Endothelial cell of umbilical vein (primary cell): ENCODE measurements at regions not wholly inside any gene's neighbourhood (a gene's known extent, or its start where the extent isn't known, plus 50 kb on each side); places are given as distances from the start of the nearest gene placed in this dataset.

ENCODE experiments used
- BruUV-seq: library from RNA; stranded (reverse); fragments of 400-500 nt; replicated peaks from 2 replicates; lab custom pipeline; 2021; lab: Mats Ljungman, UMichigan
- CTCF ChIA-PET: fragments of 300-600, 350-600 bp; sonication (Branson Sonifier 250); formaldehyde crosslinking; loops from one replicate; lab custom pipeline; 2021; ENCODE audit warnings: antibody characterized with exemption, inconsistent platforms; lab: Charles Lee
- POLR2A ChIA-PET: fragments of 300-600, 350-600 bp; sonication (Branson Sonifier 250); formaldehyde crosslinking; loops from one replicate; lab custom pipeline; 2021; ENCODE audit warnings: antibody characterized with exemption, inconsistent platforms; lab: Charles Lee
- DNase-seq: peaks from one replicate; pipeline ENCODE4 v3.0.0-alpha.2; 2011; ENCODE audit warnings: low read depth, low spot score
- FAIRE-seq: peaks from 2 replicates; lab custom pipeline; 2011; peaks lifted over from hg19 to GRCh38; lab: Jason Lieb, UNC
- H2AFZ ChIP-seq: 2 replicates; pipeline ENCODE4 v1.6.0; 2012; ENCODE audit warnings: low read depth, low read length, control low read depth, inconsistent platforms
- H3K27ac ChIP-seq: 2 replicates; pipeline ENCODE4 v1.5.1; 2011; ENCODE audit warnings: low read depth, mild to moderate bottlenecking, control low read depth, low read length, moderate library complexity; ENCODE audit not compliant: insufficient read depth
- H3K27me3 ChIP-seq, 2 experiments: 2 replicates each; pipeline versions ENCODE4 v1.6.0 to v1.6.1; 2011; ENCODE audit warnings: low read length in 2 of 2, mixed read lengths in 1 of 2; ENCODE audit not compliant: control insufficient read depth in 2 of 2, insufficient read depth in 2 of 2
- H3K36me3 ChIP-seq, 2 experiments: 2 replicates in 1 of 2; 3 replicates in 1 of 2; pipeline ENCODE4 v1.5.1; 2011; ENCODE audit warnings: low read length in 2 of 2, mild to moderate bottlenecking in 1 of 2, moderate library complexity in 1 of 2; ENCODE audit not compliant: control insufficient read depth in 2 of 2, insufficient read depth in 2 of 2; ENCODE audit errors: extremely low read depth in 1 of 2
- H3K4me1 ChIP-seq: 3 replicates; pipeline ENCODE4 v1.5.1; 2011; ENCODE audit warnings: mild to moderate bottlenecking, low read length; ENCODE audit not compliant: control insufficient read depth, insufficient read depth; ENCODE audit errors: extremely low read depth
- H3K4me2 ChIP-seq: 2 replicates; pipeline ENCODE4 v1.6.1; 2011; ENCODE audit warnings: low read length, control low read depth, mixed read lengths; ENCODE audit not compliant: insufficient read depth
- H3K4me3 ChIP-seq, 3 experiments: fragments of 200-600 bp in 1 of 3; sonication (generic), shearing (Covaris generic) in 1 of 3; replicated peaks in 1 of 3; 2 replicates each; pipeline ENCODE4 v1.5.1; 2011 to 2016; ENCODE audit warnings: control low read depth in 3 of 3, low read length in 3 of 3, mild to moderate bottlenecking in 2 of 3, inconsistent platforms in 1 of 3, low read depth in 1 of 3, moderate library complexity in 1 of 3; ENCODE audit not compliant: insufficient read depth in 1 of 3
- H3K79me2 ChIP-seq: 2 replicates; pipeline ENCODE4 v1.6.0; 2012; ENCODE audit warnings: low read length, inconsistent platforms; ENCODE audit not compliant: control insufficient read depth, insufficient read depth
- H3K9ac ChIP-seq: replicated peaks from 2 replicates; pipeline ENCODE3; 2011; ENCODE audit warnings: low read length, control low read depth; ENCODE audit not compliant: insufficient read depth; ENCODE audit errors: extremely low read depth
- H3K9me1 ChIP-seq: replicated peaks from 3 replicates; pipeline ENCODE4 v1.6.0; 2011; ENCODE audit warnings: mild to moderate bottlenecking, low read length; ENCODE audit not compliant: control insufficient read depth, insufficient read depth; ENCODE audit errors: extremely low read depth
- H3K9me3 ChIP-seq: replicated peaks from 2 replicates; pipeline ENCODE4 v1.5.1; 2012; ENCODE audit warnings: low read length, inconsistent platforms; ENCODE audit not compliant: control insufficient read depth, insufficient read depth
- H4K20me1 ChIP-seq: replicated peaks from 2 replicates; pipeline ENCODE3; 2011; ENCODE audit warnings: mild to moderate bottlenecking, low read length; ENCODE audit not compliant: control insufficient read depth, insufficient read depth; ENCODE audit errors: extremely low read depth
- EZH2 ChIP-seq: IDR thresholded peaks from 2 replicates; pipeline ENCODE4 v1.6.1; 2012; ENCODE audit warnings: borderline replicate concordance, low read depth, mild to moderate bottlenecking, moderate library complexity, low read length, inconsistent platforms; ENCODE audit not compliant: severe bottlenecking
- FOS ChIP-seq: IDR thresholded peaks from 2 replicates; pipeline ENCODE4 v1.6.1; 2011; ENCODE audit warnings: mild to moderate bottlenecking, low read length, moderate library complexity, borderline replicate concordance; ENCODE audit not compliant: insufficient read depth
- GATA2 ChIP-seq: IDR thresholded peaks from 2 replicates; pipeline ENCODE4 v1.7.0; 2011; ENCODE audit warnings: low read depth, mild to moderate bottlenecking, moderate library complexity, mixed read lengths, low read length; ENCODE audit not compliant: insufficient read length, insufficient read depth
- JUN ChIP-seq: IDR thresholded peaks from 2 replicates; pipeline ENCODE4 v1.6.1; 2011; ENCODE audit warnings: borderline replicate concordance, low read depth; ENCODE audit not compliant: insufficient read length, insufficient read depth
- MYC ChIP-seq: IDR thresholded peaks from one replicate; pipeline ENCODE4 v1.6.1; 2011; ENCODE audit warnings: mild to moderate bottlenecking, low read depth, low read length
- POLR2A ChIP-seq: IDR thresholded peaks from 2 replicates; pipeline ENCODE4 v1.6.1; 2012; ENCODE audit warnings: low read depth, mild to moderate bottlenecking, control low read depth, low read length
- POLR2AphosphoS5 ChIP-seq: IDR thresholded peaks from 2 replicates; pipeline ENCODE4 v1.6.1; 2012; ENCODE audit warnings: low read depth, mild to moderate bottlenecking, control low read depth, low read length, moderate library complexity; ENCODE audit not compliant: insufficient read depth
- dilution Hi-C: fragments of 300-500 bp; cut with MboI; formaldehyde crosslinking; loops from one replicate; pipeline ENCODE4 v1.15.0; 2019; ENCODE audit warnings: low sequenced_read_pairs; ENCODE audit not compliant: extremely low pct_ligation_motif_present
- intact Hi-C: fragments of 100-400 bp; cut with micrococcal nuclease; formaldehyde crosslinking; loops from one replicate; pipeline ENCODE4 v1.10.0; 2022
- TF ChIP-seq, protein P1 (sequence below), 2 donors: IDR thresholded peaks; 1 replicate in 1 of 2; 2 replicates in 1 of 2; pipeline ENCODE4 v1.5.1; 2011; ENCODE audit warnings: low read length in 2 of 2, mild to moderate bottlenecking in 2 of 2, moderate library complexity in 2 of 2, control low read depth in 1 of 2, inconsistent platforms in 1 of 2, low read depth in 1 of 2; ENCODE audit not compliant: insufficient read depth in 1 of 2; ENCODE audit errors: extremely low read depth in 1 of 2
- TF ChIP-seq, protein P2 (sequence below): IDR thresholded peaks from 2 replicates; pipeline ENCODE4 v1.6.1; 2011; ENCODE audit not compliant: insufficient read depth, insufficient read length

DNA sequence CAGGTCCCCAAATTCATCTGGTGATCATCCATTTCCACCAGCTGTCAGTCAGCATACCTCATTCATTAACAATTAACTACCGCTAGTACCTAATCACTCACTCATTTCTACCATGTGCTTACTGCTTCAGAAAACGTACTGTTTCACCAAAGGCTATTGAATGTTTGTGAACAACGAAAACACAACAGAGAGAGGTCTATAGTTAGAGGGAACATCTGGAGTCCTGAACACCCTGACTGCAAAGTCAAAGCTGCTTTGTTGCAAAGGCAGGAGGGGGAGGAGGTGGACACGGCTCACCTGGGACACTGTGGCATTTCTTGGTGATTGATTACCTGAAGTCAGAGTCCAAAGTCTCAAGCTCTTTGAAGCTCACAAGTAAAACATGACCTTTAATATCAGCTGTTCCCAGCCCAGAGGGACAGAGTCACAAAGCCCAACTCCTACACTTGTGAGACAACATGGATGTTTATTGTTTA is 342.3 kb upstream of the ADARB2 start:
- DNase-seq (no peak), FAIRE-seq (no peak)
- Histone ChIP-seq H3K4me1 (no peaks in the 10 kb centered on the region), H3K4me2 (no peak overlapping the region), H3K36me3 (no peaks in the 10 kb centered on the region), H3K9me3 (peaks cover 8% of the 10 kb centered on the region), H4K20me1 (no peaks in the 10 kb centered on the region), H3K4me3 (no peak overlapping the region), H3K27ac (no peak overlapping the region), H3K9ac (no peak overlapping the region), H2AFZ (no peak overlapping the region), H3K27me3 (no peaks in the 10 kb centered on the region), H3K79me2 (no peaks in the 10 kb centered on the region), H3K9me1 (no peaks in the 10 kb centered on the region)
- ChIA-PET CTCF (no interaction called here), POLR2A (no interaction called here)
- dilution Hi-C loops (no loop called here), intact Hi-C loops (no loop called here)
- BruUV-seq = no TSS peak
- no peak for TF ChIP-seq GATA2

GRCh38 chr10:2077231-2077630 is 339.9 kb upstream of the ADARB2 start:
- intact Hi-C loops = no loop called here
- Histone ChIP-seq H3K9me1 (no peaks in the 10 kb centered on the region), H3K79me2 (no peaks in the 10 kb centered on the region), H3K36me3 (no peaks in the 10 kb centered on the region), H3K27me3 (no peaks in the 10 kb centered on the region), H3K9ac (no peak overlapping the region), H3K4me2 (no peak overlapping the region), H3K9me3 (peaks cover 7% of the 10 kb centered on the region), H4K20me1 (no peaks in the 10 kb centered on the region), H2AFZ (no peak overlapping the region), H3K27ac (no peak overlapping the region), H3K4me3 (no peak overlapping the region), H3K4me1 (no peaks in the 10 kb centered on the region)
- DNase-seq (no peak), FAIRE-seq (no peak)
- POLR2A ChIA-PET = no interaction called here
- dilution Hi-C loops = no loop called here
- TF ChIP-seq, protein P1, sequence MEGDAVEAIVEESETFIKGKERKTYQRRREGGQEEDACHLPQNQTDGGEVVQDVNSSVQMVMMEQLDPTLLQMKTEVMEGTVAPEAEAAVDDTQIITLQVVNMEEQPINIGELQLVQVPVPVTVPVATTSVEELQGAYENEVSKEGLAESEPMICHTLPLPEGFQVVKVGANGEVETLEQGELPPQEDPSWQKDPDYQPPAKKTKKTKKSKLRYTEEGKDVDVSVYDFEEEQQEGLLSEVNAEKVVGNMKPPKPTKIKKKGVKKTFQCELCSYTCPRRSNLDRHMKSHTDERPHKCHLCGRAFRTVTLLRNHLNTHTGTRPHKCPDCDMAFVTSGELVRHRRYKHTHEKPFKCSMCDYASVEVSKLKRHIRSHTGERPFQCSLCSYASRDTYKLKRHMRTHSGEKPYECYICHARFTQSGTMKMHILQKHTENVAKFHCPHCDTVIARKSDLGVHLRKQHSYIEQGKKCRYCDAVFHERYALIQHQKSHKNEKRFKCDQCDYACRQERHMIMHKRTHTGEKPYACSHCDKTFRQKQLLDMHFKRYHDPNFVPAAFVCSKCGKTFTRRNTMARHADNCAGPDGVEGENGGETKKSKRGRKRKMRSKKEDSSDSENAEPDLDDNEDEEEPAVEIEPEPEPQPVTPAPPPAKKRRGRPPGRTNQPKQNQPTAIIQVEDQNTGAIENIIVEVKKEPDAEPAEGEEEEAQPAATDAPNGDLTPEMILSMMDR (IDR thresholded peaks at IDR 0.05; ENCODE audit: extremely low read depth in 1 of 2, insufficient read depth in 1 of 2, low read depth in 1 of 2, low read length in 2 of 2) = no peak
- TF ChIP-seq POLR2AphosphoS5 (no peak), FOS (no peak), POLR2A (no peak), JUN (no peak), GATA2 (no peak), EZH2 (no peak), MYC (no peak)
- TF ChIP-seq, protein P2, sequence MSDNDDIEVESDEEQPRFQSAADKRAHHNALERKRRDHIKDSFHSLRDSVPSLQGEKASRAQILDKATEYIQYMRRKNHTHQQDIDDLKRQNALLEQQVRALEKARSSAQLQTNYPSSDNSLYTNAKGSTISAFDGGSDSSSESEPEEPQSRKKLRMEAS = no peak
- BruUV-seq = no TSS peak
- CTCF ChIA-PET = no interaction called here
